ENCODE measurements at regions not wholly inside any gene's neighbourhood (a gene's known extent, or its start where the extent isn't known, plus 50 kb on each side); places are given as distances from the start of the nearest gene placed in this dataset.
A peak's percentile ranks its signal among the peaks of the same experiment; 100 is the strongest.

DNA sequence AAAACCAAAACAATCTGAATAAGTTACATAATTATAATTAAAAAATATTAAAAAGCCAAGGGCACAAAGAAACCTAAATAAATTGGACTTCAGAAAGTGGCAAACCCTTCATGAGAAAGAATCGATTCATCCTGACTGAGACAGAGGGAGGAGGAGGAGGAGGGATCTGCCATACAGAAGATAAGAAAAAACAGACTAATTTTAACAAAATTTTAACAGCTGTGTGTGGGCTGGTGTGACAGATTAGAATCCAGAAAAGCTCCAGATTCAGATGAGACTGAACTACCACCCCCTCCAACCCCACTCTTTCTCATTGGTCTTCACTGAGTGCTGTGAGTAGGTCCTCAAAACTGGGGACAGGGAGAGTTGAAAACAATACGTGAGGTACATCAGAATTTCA is 111.5 kb upstream of the HTR2A start:
- Mint-ChIP-seq H3K27me3 (no peaks in the 10 kb centered on the region), H3K9me3 (no peaks in the 10 kb centered on the region), H3K27ac (no peak overlapping the region), H3K4me1 (no peaks in the 10 kb centered on the region), H3K36me3 (no peaks in the 10 kb centered on the region), H3K4me3 (no peak overlapping the region)
- no peaks in the 10 kb centered on the region for H3K9me3 ChIP-seq (ENCODE audit: control insufficient read depth in 1 of 2, low read length in 2 of 2)
- no peak overlapping the region for H3K4me3 ChIP-seq (ENCODE audit: low read length in 2 of 2)
- no peak for DNase-seq
- H3K4me1 ChIP-seq (ENCODE audit: insufficient read depth, low read length) = no peaks in the 10 kb centered on the region
- intact Hi-C loops (cut with micrococcal nuclease) = no loop called here
- H3K27ac ChIP-seq (ENCODE audit: low read depth, low read length) = no peak overlapping the region
- no peaks in the 10 kb centered on the region for H3K27me3 ChIP-seq (ENCODE audit: insufficient read depth, low read length)
- ChIA-PET CTCF (ENCODE audit: partially characterized antibody) (no interaction called here), POLR2A (ENCODE audit: partially characterized antibody) (no interaction called here)
- H3K36me3 ChIP-seq (ENCODE audit: insufficient read depth, low read length) = no peaks in the 10 kb centered on the region

DNA sequence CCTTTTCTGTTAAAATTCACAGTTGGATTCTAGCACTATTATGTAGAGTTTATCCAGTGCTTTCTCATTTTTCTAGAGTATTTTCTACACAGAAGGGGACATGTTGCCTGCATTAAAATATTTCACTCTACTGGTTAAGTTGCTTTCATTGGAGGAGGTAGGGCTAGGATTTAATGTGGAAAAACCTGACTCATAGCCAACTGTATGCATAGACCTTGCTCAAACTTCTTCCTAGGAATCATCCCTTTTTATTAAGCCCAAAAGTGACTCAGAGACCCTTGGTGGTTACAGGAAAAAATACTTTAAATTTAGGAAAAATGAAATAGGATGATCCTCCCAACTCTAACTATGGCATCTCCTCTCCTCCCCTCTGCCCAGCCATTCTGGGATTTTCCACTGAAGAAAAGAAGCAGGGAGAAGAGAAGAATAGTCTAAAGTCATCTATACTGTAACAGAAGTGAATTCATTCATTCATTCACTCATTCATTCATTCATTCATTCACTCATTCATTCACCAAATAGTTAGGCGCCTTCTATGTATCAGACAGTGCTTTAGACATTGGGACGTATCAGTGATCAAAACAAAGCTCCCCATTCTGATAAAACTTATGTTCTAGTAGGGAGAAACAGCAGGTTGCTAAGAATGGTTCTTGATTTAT is 109.0 kb upstream of the HTR2A start:
- intact Hi-C loops (cut with micrococcal nuclease) = no loop called here
- Mint-ChIP-seq H3K4me3 (no peak overlapping the region), H3K9me3 (no peaks in the 10 kb centered on the region), H3K27me3 (peaks cover 1 to 4% of the 10 kb centered on the region in 2 donors), H3K4me1 (no peaks in the 10 kb centered on the region), H3K36me3 (no peaks in the 10 kb centered on the region), H3K27ac (no peak overlapping the region)
- H3K36me3 ChIP-seq (ENCODE audit: insufficient read depth, low read length) = no peaks in the 10 kb centered on the region
- no peaks in the 10 kb centered on the region for H3K9me3 ChIP-seq (ENCODE audit: control insufficient read depth in 1 of 2, low read length in 2 of 2)
- no peaks in the 10 kb centered on the region for H3K4me1 ChIP-seq (ENCODE audit: insufficient read depth, low read length)
- no peak overlapping the region for H3K27ac ChIP-seq (ENCODE audit: low read depth, low read length)
- H3K4me3 ChIP-seq (ENCODE audit: low read length in 2 of 2) = no peak overlapping the region
- ChIA-PET POLR2A (ENCODE audit: partially characterized antibody) (no interaction called here), CTCF (ENCODE audit: partially characterized antibody) (no interaction called here)
- no peaks in the 10 kb centered on the region for H3K27me3 ChIP-seq (ENCODE audit: insufficient read depth, low read length)
- DNase-seq = no peak

DNA sequence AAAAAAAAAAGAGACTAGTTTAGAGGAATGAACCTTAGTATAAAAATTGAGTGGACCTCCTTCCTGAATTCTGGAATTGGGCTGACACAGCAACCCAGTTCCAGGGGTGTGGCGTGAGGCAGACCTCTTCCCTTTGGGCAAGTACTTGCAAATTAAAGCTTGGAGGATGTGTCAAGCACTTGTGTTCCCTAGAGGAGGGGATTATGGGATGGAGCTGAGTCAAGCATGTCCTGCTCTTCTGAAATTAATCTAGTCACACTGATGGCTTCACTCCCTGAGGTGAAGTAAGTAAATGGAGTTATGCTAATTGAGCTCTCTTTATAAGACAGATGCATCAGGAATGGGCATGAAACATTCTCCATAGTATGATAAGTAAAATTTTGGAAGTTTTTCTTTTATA is 107.7 kb upstream of the HTR2A start:
- Histone ChIP-seq H3K4me3 (ENCODE audit: low read length in 2 of 2) (no peak overlapping the region), H3K27ac (ENCODE audit: low read depth, low read length) (no peak overlapping the region), H3K36me3 (ENCODE audit: insufficient read depth, low read length) (no peaks in the 10 kb centered on the region), H3K27me3 (ENCODE audit: insufficient read depth, low read length) (no peaks in the 10 kb centered on the region), H3K4me1 (ENCODE audit: insufficient read depth, low read length) (no peaks in the 10 kb centered on the region), H3K9me3 (ENCODE audit: control insufficient read depth in 1 of 2, low read length in 2 of 2) (no peaks in the 10 kb centered on the region)
- intact Hi-C loops (cut with micrococcal nuclease) = no loop called here
- no peak for DNase-seq
- Mint-ChIP-seq H3K4me1 (no peaks in the 10 kb centered on the region), H3K27me3 (peaks cover 1 to 4% of the 10 kb centered on the region in 2 donors), H3K36me3 (no peaks in the 10 kb centered on the region), H3K27ac (no peak overlapping the region), H3K9me3 (no peaks in the 10 kb centered on the region), H3K4me3 (no peak overlapping the region)
- ChIA-PET POLR2A (ENCODE audit: partially characterized antibody) (no interaction called here), CTCF (ENCODE audit: partially characterized antibody) (no interaction called here)

DNA sequence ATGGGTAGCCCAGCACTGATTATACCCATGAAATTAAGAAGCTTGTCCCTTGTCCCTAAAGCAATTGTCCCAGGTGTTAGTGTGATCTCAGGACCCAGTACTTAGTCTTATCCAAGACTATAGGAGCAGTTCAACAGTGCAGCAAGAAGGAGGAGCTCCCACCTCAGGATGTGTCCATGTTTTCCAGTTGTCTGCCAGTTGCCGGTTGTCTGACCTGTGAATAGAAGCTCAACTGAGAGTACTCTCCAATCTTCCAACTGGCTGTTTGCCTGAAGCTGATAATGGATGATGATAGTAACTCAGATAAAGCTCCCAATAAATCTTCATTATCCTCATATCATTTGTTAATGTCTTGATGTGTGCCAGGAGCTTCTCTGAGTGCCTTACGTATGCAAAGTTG is 107.2 kb upstream of the HTR2A start:
- Mint-ChIP-seq H3K4me3 (no peak overlapping the region), H3K27ac (no peak overlapping the region), H3K27me3 (peaks cover 1 to 4% of the 10 kb centered on the region in 2 donors), H3K9me3 (no peaks in the 10 kb centered on the region), H3K36me3 (no peaks in the 10 kb centered on the region), H3K4me1 (no peaks in the 10 kb centered on the region)
- no peak overlapping the region for H3K4me3 ChIP-seq (ENCODE audit: low read length in 2 of 2)
- no peak overlapping the region for H3K27ac ChIP-seq (ENCODE audit: low read depth, low read length)
- ChIA-PET POLR2A (ENCODE audit: partially characterized antibody) (no interaction called here), CTCF (ENCODE audit: partially characterized antibody) (no interaction called here)
- intact Hi-C loops (cut with micrococcal nuclease) = no loop called here
- no peaks in the 10 kb centered on the region for H3K9me3 ChIP-seq (ENCODE audit: control insufficient read depth in 1 of 2, low read length in 2 of 2)
- no peaks in the 10 kb centered on the region for H3K27me3 ChIP-seq (ENCODE audit: insufficient read depth, low read length)
- no peak for DNase-seq
- no peaks in the 10 kb centered on the region for H3K4me1 ChIP-seq (ENCODE audit: insufficient read depth, low read length)
- H3K36me3 ChIP-seq (ENCODE audit: insufficient read depth, low read length) = no peaks in the 10 kb centered on the region

DNA sequence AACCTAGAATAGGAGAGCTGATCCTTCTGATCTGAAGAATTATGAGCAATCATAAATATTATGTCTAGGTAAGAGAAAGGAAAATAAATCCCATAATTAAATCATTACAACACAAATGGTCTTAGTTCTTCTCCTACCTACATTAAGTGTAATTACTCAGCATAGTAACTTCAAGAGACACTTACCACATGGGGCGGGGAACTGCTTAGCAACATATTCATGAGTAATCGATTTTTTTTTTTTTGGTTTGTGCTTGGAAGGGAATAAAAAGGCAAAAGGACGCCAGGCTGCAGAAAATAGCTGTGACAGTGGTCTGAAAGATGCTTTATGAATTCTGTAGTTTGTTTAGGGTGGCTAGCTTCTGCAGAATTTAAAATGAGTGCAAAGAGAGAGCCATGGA is 103.3 kb upstream of the HTR2A start:
- Mint-ChIP-seq H3K9me3 (peaks cover 0 to 3% (median 0%) of the 10 kb centered on the region in 8 donors), H3K27me3 (peaks cover 4% of the 10 kb centered on the region in 2 donors), H3K27ac (no peak overlapping the region), H3K4me1 (no peaks in the 10 kb centered on the region), H3K4me3 (no peak overlapping the region), H3K36me3 (no peaks in the 10 kb centered on the region)
- ChIA-PET CTCF (ENCODE audit: partially characterized antibody) (no interaction called here), POLR2A (ENCODE audit: partially characterized antibody) (no interaction called here)
- Histone ChIP-seq H3K4me3 (ENCODE audit: low read length in 2 of 2) (no peak overlapping the region), H3K27me3 (ENCODE audit: insufficient read depth, low read length) (no peaks in the 10 kb centered on the region), H3K27ac (ENCODE audit: low read depth, low read length) (no peak overlapping the region), H3K36me3 (ENCODE audit: insufficient read depth, low read length) (no peaks in the 10 kb centered on the region), H3K9me3 (ENCODE audit: control insufficient read depth in 1 of 2, low read length in 2 of 2) (no peaks in the 10 kb centered on the region), H3K4me1 (ENCODE audit: insufficient read depth, low read length) (no peaks in the 10 kb centered on the region)
- intact Hi-C loops (cut with micrococcal nuclease) = no loop called here
- no peak for DNase-seq

DNA sequence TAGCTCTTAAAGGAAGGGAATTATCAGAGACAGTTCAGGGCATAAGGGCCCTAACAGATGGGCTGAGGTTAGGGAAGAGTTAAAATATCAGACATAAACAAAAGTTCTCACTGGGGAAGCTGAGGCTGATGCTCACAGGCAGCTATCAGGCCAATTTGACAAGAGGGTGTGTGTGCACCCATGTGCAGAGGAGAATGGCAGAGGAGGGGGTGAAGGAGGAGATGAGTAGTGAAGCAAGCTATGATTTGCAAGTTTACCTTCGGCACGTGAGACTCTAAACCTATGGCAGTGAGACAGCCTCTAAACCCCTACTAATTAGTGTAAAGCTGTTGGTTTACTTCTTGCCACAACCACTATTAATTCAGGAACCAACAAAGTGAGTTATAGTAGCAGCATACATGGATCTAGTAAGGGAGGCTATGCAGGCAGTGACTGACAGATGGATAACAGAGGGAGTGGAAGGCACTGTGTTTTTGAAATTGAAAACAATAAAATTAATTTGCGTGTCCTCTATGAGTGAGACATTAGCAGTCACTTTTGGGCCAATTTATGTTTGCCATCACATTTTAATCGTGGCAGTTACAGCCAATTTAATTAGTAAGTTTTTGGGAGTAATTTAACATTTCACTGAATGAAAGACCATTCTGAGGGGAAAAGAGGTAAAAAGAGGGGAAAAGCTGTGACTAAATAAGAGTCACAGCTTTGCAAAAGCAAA is 99.6 kb upstream of the HTR2A start:
- CTCF ChIA-PET (ENCODE audit: partially characterized antibody) = no interaction called here
- no peaks in the 10 kb centered on the region for H3K4me1 Mint-ChIP-seq

DNA sequence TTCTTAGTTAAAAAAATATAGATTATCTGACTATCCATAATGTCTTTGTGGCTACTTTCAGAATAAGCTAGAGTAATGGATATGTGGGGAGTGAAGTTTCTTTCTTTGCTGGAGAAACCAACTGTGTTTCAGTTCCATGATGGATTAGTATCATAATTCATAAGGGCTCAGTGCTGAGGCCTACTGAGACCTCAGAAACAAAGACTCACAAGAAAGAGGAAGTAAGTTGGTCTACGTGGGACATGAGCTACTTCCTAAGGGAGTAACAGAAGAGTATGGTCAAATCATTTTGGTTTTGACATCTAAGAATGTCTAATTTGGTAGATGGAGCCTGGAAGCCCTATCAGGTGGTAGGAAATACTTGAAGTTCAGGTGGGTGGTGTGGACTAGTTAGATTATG is 99.0 kb upstream of the HTR2A start:
- Histone ChIP-seq H3K36me3 (ENCODE audit: insufficient read depth, low read length) (no peaks in the 10 kb centered on the region), H3K4me1 (ENCODE audit: insufficient read depth, low read length) (no peaks in the 10 kb centered on the region), H3K9me3 (ENCODE audit: control insufficient read depth in 1 of 2, low read length in 2 of 2) (no peaks in the 10 kb centered on the region), H3K4me3 (ENCODE audit: low read length in 2 of 2) (no peak overlapping the region), H3K27ac (ENCODE audit: low read depth, low read length) (no peak overlapping the region), H3K27me3 (ENCODE audit: insufficient read depth, low read length) (no peaks in the 10 kb centered on the region)
- Mint-ChIP-seq H3K4me3 (peak overlapping the region in 1 of 8 donors; percentile 36), H3K36me3 (no peaks in the 10 kb centered on the region), H3K27me3 (peaks cover 0 to 2% of the 10 kb centered on the region in 2 donors), H3K4me1 (no peaks in the 10 kb centered on the region), H3K9me3 (peaks cover 0 to 3% (median 0%) of the 10 kb centered on the region in 8 donors), H3K27ac (no peak overlapping the region)
- intact Hi-C loops (cut with micrococcal nuclease) = no loop called here
- ChIA-PET POLR2A (ENCODE audit: partially characterized antibody) (no interaction called here), CTCF (ENCODE audit: partially characterized antibody) (no interaction called here)
- DNase-seq = no peak

More for the DNA sequence above, 99.6 kb upstream of the HTR2A start:
- intact Hi-C loops (cut with micrococcal nuclease) = no loop called here
- Mint-ChIP-seq H3K27ac (no peak overlapping the region), H3K36me3 (no peaks in the 10 kb centered on the region), H3K4me3 (peak overlapping the region in 1 of 8 donors; percentile 36), H3K27me3 (peaks cover 0 to 2% of the 10 kb centered on the region in 2 donors), H3K9me3 (peaks cover 0 to 3% (median 0%) of the 10 kb centered on the region in 8 donors)
- no peak for DNase-seq
- H3K27me3 ChIP-seq (ENCODE audit: insufficient read depth, low read length) = no peaks in the 10 kb centered on the region
- no peaks in the 10 kb centered on the region for H3K36me3 ChIP-seq (ENCODE audit: insufficient read depth, low read length)
- H3K9me3 ChIP-seq (ENCODE audit: control insufficient read depth in 1 of 2, low read length in 2 of 2) = no peaks in the 10 kb centered on the region
- no peaks in the 10 kb centered on the region for H3K4me1 ChIP-seq (ENCODE audit: insufficient read depth, low read length)
- H3K4me3 ChIP-seq (ENCODE audit: low read length in 2 of 2) = no peak overlapping the region
- H3K27ac ChIP-seq (ENCODE audit: low read depth, low read length) = no peak overlapping the region
- POLR2A ChIA-PET (ENCODE audit: partially characterized antibody) = no interaction called here

Data from CD4-positive, alpha-beta memory T cell (primary cell).